ENCODE measurements at regions not wholly inside any gene's neighbourhood (a gene's known extent, or its start where the extent isn't known, plus 50 kb on each side); places are given as distances from the start of the nearest gene placed in this dataset.
"Not testable (repeated sequence)": the region's sequence is repeated elsewhere in the genome, so short reads cannot be mapped to it uniquely, and the experiment has no call there.

GRCh38 chr5:117624201-117624600 lies 1049.6 kb upstream of the SEMA6A start:
- DNase-seq (ENCODE audit: low spot score): no peak

- no peak for DNase-seq (ENCODE audit: low spot score)
These were observed 1048.6 kb upstream of the SEMA6A start for GRCh38 chr5:117623042-117623805.

- DNase-seq (ENCODE audit: low spot score): no peak
These were observed 1047.3 kb upstream of the SEMA6A start for GRCh38 chr5:117621921-117622320.

GRCh38 chr5:117615226-117615625 lies 1040.6 kb upstream of the SEMA6A start:
- no peak for DNase-seq (ENCODE audit: low spot score)

GRCh38 chr5:117614408-117614807 lies 1039.8 kb upstream of the SEMA6A start:
- no peak for DNase-seq (ENCODE audit: low spot score)

GRCh38 chr5:117604845-117605244 lies 1030.2 kb upstream of the SEMA6A start:
- no peak for DNase-seq (ENCODE audit: low spot score)

GRCh38 chr5:117599811-117600210 lies 1025.2 kb upstream of the SEMA6A start:
- DNase-seq (ENCODE audit: low spot score): not testable (repeated sequence)

GRCh38 chr5:117594166-117594565 lies 1019.5 kb upstream of the SEMA6A start:
- peak; percentile 4 for DNase-seq (ENCODE audit: low spot score)

GRCh38 chr5:117590944-117591343 lies 1016.3 kb upstream of the SEMA6A start:
- no peak for DNase-seq (ENCODE audit: low spot score)

- no peak for DNase-seq (ENCODE audit: low spot score)
These were observed 1014.0 kb upstream of the SEMA6A start for GRCh38 chr5:117588611-117589010.

- DNase-seq (ENCODE audit: low spot score): no peak
These were observed 1012.5 kb upstream of the SEMA6A start for GRCh38 chr5:117587111-117587510.

GRCh38 chr5:117568622-117569021 lies 994.0 kb upstream of the SEMA6A start:
- DNase-seq (ENCODE audit: low spot score): no peak

- no peak for DNase-seq (ENCODE audit: low spot score)
These were observed 993.5 kb upstream of the SEMA6A start for GRCh38 chr5:117568126-117568525.

GRCh38 chr5:117562647-117563046 lies 988.0 kb upstream of the SEMA6A start:
- DNase-seq (ENCODE audit: low spot score): no peak

- no peak for DNase-seq (ENCODE audit: low spot score)
These were observed 986.9 kb upstream of the SEMA6A start for GRCh38 chr5:117561531-117561930.

- no peak for DNase-seq (ENCODE audit: low spot score)
These were observed 984.6 kb upstream of the SEMA6A start for GRCh38 chr5:117559005-117559844.

- no peak for DNase-seq (ENCODE audit: low spot score)
These were observed 976.6 kb upstream of the SEMA6A start for GRCh38 chr5:117551236-117551635.

GRCh38 chr5:117547192-117547591 lies 972.6 kb upstream of the SEMA6A start:
- no peak for DNase-seq (ENCODE audit: low spot score)

GRCh38 chr5:117539692-117540091 lies 965.1 kb upstream of the SEMA6A start:
- no peak for DNase-seq (ENCODE audit: low spot score)

GRCh38 chr5:117533792-117534191 lies 959.2 kb upstream of the SEMA6A start:
- no peak for DNase-seq (ENCODE audit: low spot score)

- not testable (repeated sequence) for DNase-seq (ENCODE audit: low spot score)
These were observed 958.5 kb upstream of the SEMA6A start for GRCh38 chr5:117533051-117533670.

GRCh38 chr5:117519957-117520500 lies 945.4 kb upstream of the SEMA6A start:
- no peak for DNase-seq (ENCODE audit: low spot score)

- no peak for DNase-seq (ENCODE audit: low spot score)
These were observed 929.7 kb upstream of the SEMA6A start for GRCh38 chr5:117504305-117504704.

All from AG08395 (cell line).